PC-3 (cell line): ENCODE measurements at regions not wholly inside any gene's neighbourhood (a gene's known extent, or its start where the extent isn't known, plus 50 kb on each side); places are given as distances from the start of the nearest gene placed in this dataset.

Experiments used
- EZH2 ChIP-seq: fragments of 300-600 bp; sonication (generic); IDR thresholded peaks from one replicate; pipeline ENCODE4 v1.6.1; 2017; ENCODE audit warnings: antibody characterized with exemption, mild to moderate bottlenecking, low read length; ENCODE audit not compliant: unreplicated experiment
- EZH2phosphoT487 ChIP-seq: fragments of 300-600 bp; sonication (generic); IDR thresholded peaks from 2 replicates; pipeline ENCODE4 v1.6.1; 2018; ENCODE audit warnings: mild to moderate bottlenecking, antibody characterized with exemption, low read length, borderline replicate concordance
- TF ChIP-seq, protein P1 (sequence below): fragments of 300-600 bp; sonication (generic); conservative IDR thresholded peaks from 2 replicates; pipeline ENCODE4 v1.5.1; 2017; ENCODE audit warnings: antibody characterized with exemption, low read depth, mild to moderate bottlenecking, low read length

DNA sequence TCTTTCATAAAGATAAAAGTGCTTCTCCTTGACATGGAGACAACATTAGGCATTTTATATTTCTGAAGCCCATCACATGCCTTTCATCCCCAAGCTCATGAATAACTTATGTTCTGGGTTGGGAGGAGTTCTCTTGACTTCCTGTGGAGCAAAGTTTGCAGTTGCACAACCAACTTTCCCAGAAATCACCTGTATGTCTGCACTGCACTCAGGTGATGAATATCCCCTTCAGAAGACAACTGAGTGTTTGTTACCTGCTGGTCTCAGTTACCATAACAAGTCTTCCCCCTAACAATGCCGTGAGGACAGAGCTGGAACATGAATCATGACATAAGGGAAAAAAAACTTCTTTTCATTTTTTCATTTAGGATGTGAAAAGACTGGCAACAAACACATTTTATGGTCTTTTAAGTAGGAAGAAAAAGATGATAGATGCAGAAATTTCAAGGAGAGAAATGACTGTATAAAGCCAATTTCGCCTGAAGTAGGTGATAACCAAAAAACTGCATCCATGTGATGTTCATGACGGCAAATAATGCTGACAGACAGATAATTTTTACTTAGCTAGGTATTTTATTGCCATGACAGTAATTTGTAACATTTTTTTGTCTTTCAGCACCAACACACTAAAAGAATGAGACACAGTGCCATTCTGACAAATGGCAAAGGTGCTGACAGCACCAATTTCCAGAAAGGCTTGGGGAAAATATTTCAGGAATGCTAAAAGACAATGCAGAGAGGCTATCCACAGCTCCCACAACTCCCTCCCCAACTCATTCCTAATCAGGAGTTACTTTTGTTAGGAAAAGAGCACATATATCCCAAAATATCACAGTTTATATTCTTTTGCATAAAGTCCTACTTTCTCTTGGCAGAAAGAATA lies 656.3 kb downstream of the PRELID2 start:
- TF ChIP-seq, protein P1, sequence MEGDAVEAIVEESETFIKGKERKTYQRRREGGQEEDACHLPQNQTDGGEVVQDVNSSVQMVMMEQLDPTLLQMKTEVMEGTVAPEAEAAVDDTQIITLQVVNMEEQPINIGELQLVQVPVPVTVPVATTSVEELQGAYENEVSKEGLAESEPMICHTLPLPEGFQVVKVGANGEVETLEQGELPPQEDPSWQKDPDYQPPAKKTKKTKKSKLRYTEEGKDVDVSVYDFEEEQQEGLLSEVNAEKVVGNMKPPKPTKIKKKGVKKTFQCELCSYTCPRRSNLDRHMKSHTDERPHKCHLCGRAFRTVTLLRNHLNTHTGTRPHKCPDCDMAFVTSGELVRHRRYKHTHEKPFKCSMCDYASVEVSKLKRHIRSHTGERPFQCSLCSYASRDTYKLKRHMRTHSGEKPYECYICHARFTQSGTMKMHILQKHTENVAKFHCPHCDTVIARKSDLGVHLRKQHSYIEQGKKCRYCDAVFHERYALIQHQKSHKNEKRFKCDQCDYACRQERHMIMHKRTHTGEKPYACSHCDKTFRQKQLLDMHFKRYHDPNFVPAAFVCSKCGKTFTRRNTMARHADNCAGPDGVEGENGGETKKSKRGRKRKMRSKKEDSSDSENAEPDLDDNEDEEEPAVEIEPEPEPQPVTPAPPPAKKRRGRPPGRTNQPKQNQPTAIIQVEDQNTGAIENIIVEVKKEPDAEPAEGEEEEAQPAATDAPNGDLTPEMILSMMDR: no peak
- no peak for TF ChIP-seq EZH2
- TF ChIP-seq EZH2phosphoT487: no peak
